Thyroid gland (tissue), 4 donors: ENCODE measurements at regions not wholly inside any gene's neighbourhood (a gene's known extent, or its start where the extent isn't known, plus 50 kb on each side); places are given as distances from the start of the nearest gene placed in this dataset.

Experiments
- CTCF ChIP-seq, 6 experiments: fragments of 200-600 bp in 3 of 6; fragments of 450-650 bp in 3 of 6; sonication (generic) in 3 of 6; IDR thresholded peaks; one replicate each; pipeline ENCODE4 v1.5.1; 2016 to 2019; ENCODE audit warnings: antibody characterized with exemption in 6 of 6, mild to moderate bottlenecking in 2 of 6, inconsistent platforms in 1 of 6, moderate library complexity in 1 of 6
- POLR2A ChIP-seq, 2 donors: fragments of 450-650 bp; IDR thresholded peaks; one replicate each; pipeline ENCODE4 v1.6.1; 2017; ENCODE audit warnings: antibody characterized with exemption in 2 of 2, mild to moderate bottlenecking in 2 of 2, moderate library complexity in 1 of 2

DNA sequence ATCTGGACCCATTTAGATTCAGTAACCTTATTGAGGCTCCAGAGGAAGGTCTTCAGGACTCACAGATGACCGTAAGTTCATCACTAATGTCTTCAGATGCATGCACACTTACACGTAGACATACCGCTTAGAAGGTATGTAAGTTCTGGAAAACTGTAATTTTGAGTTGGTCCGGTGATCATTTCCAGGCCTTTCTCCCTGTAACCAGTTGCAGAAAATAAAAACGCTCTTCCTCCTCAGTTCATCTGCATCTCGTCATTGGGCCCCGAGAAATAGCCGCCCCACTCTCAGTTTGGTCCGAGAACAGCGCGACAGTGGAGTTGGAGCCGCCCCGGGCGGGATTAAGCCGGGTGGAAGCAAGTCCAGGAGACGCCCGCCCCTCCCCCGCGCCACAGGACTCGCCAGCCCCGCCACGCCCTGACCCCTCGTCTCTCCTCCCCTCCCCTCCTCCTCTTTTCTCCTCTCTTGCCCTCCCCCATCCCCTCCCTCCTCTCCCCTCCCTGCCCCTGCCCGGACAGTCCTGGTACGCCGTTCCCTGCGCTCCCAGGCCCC is 83.7 kb downstream of the TNFAIP2 start:
- TF ChIP-seq CTCF (IDR thresholded peaks at IDR 0.05) (no peak), POLR2A (IDR thresholded peaks at IDR 0.05) (no peak)
